Type B pancreatic cell (in vitro differentiated cells): ENCODE measurements at regions not wholly inside any gene's neighbourhood (a gene's known extent, or its start where the extent isn't known, plus 50 kb on each side); places are given as distances from the start of the nearest gene placed in this dataset.

Source experiments
- DNase-seq: peaks from one replicate; pipeline ENCODE4 v3.0.0; 2021; ENCODE audit warnings: mixed read lengths; ENCODE audit not compliant: unreplicated experiment; ENCODE audit errors: extremely low spot score
- H3K27ac Mint-ChIP-seq: 2 replicates; pipeline ENCODE4 v1.8.0; 2021; ENCODE audit warnings: mild to moderate bottlenecking, mixed read lengths
- H3K27me3 Mint-ChIP-seq: 2 replicates; pipeline ENCODE4 v1.8.0; 2021; ENCODE audit warnings: mixed read lengths
- H3K36me3 Mint-ChIP-seq: 2 replicates; pipeline ENCODE4 v1.8.0; 2021; ENCODE audit warnings: mixed read lengths
- H3K4me1 Mint-ChIP-seq: one replicate; pipeline ENCODE4 v1.8.0; 2021; ENCODE audit warnings: mixed read lengths; ENCODE audit not compliant: unreplicated experiment
- H3K4me3 Mint-ChIP-seq: 2 replicates; pipeline ENCODE4 v1.8.0; 2021; ENCODE audit warnings: mild to moderate bottlenecking, mixed read lengths
- H3K9me3 Mint-ChIP-seq: 2 replicates; pipeline ENCODE4 v1.8.0; 2021; ENCODE audit warnings: mixed read lengths
- CTCF ChIP-seq: fragments of 200-600 bp; sonication (generic); conservative IDR thresholded peaks from 2 replicates; pipeline ENCODE4 v1.5.0; 2021; ENCODE audit warnings: antibody characterized with exemption, mild to moderate bottlenecking

- no peak for TF ChIP-seq CTCF
- Mint-ChIP-seq H3K4me1 (peaks cover 37% of the 10 kb centered on the region), H3K4me3 (no peak overlapping the region), H3K9me3 (no peaks in the 10 kb centered on the region), H3K27ac (no peak overlapping the region), H3K27me3 (peaks cover 38% of the 10 kb centered on the region), H3K36me3 (no peaks in the 10 kb centered on the region)
- DNase-seq, result no peak
Observed at GRCh38 chr7:37545619-37546534, 97.2 kb upstream of the ELMO1 start.

GRCh38 chr7:37546677-37547076 is 98.0 kb upstream of the ELMO1 start:
- H3K9me3 Mint-ChIP-seq, result no peaks in the 10 kb centered on the region
- no peaks in the 10 kb centered on the region for H3K36me3 Mint-ChIP-seq
- no peak overlapping the region for H3K27ac Mint-ChIP-seq
- H3K27me3 Mint-ChIP-seq, result peaks cover 44% of the 10 kb centered on the region
- no peak overlapping the region for H3K4me3 Mint-ChIP-seq
- no peak for TF ChIP-seq CTCF
- DNase-seq, result no peak
- peaks cover 39% of the 10 kb centered on the region for H3K4me1 Mint-ChIP-seq

- Mint-ChIP-seq H3K9me3 (peaks cover 4% of the 10 kb centered on the region), H3K4me3 (no peak overlapping the region), H3K36me3 (no peaks in the 10 kb centered on the region), H3K4me1 (peaks cover 49% of the 10 kb centered on the region), H3K27me3 (peaks cover 54% of the 10 kb centered on the region), H3K27ac (no peak overlapping the region)
- no peak for TF ChIP-seq CTCF
- no peak for DNase-seq
Observed at GRCh38 chr7:37549076-37549931, 100.6 kb upstream of the ELMO1 start.

GRCh38 chr7:37550426-37550825 is 101.8 kb upstream of the ELMO1 start:
- Mint-ChIP-seq H3K4me1 (peaks cover 46% of the 10 kb centered on the region), H3K27ac (no peak overlapping the region), H3K9me3 (peaks cover 4% of the 10 kb centered on the region), H3K4me3 (no peak overlapping the region), H3K27me3 (peaks cover 50% of the 10 kb centered on the region), H3K36me3 (no peaks in the 10 kb centered on the region)
- no peak for DNase-seq
- no peak for TF ChIP-seq CTCF

- no peak overlapping the region for H3K4me3 Mint-ChIP-seq
- peaks cover 4% of the 10 kb centered on the region for H3K9me3 Mint-ChIP-seq
- H3K27ac Mint-ChIP-seq, result no peak overlapping the region
- no peak for TF ChIP-seq CTCF
- H3K4me1 Mint-ChIP-seq, result peaks cover 42% of the 10 kb centered on the region
- no peak for DNase-seq
- H3K27me3 Mint-ChIP-seq, result peaks cover 49% of the 10 kb centered on the region
- H3K36me3 Mint-ChIP-seq, result no peaks in the 10 kb centered on the region
Observed at GRCh38 chr7:37550872-37551271, 102.2 kb upstream of the ELMO1 start.
